Cerebellar cortex (tissue), 1 donor: ENCODE measurements at regions not wholly inside any gene's neighbourhood (a gene's known extent, or its start where the extent isn't known, plus 50 kb on each side); places are given as distances from the start of the nearest gene placed in this dataset.
A peak's percentile ranks its signal among the peaks of the same experiment; 100 is the strongest.
"Not testable (repeated sequence)": the region's sequence is repeated elsewhere in the genome, so short reads cannot be mapped to it uniquely, and the experiment has no call there.

Source experiments
- DNase-seq: peaks from one replicate; pipeline ENCODE4 v3.0.0-alpha.2; 2015; ENCODE audit warnings: low spot score

- no peak for DNase-seq
These were observed 137.9 kb upstream of the FAM241A start for GRCh38 chr4:112007391-112007790.

GRCh38 chr4:112015960-112016359, 129.3 kb upstream of the FAM241A start:
- DNase-seq: no peak

GRCh38 chr4:112023402-112023950, 121.8 kb upstream of the FAM241A start:
- no peak for DNase-seq

GRCh38 chr4:112026058-112026457, 119.2 kb upstream of the FAM241A start:
- no peak for DNase-seq

GRCh38 chr4:112029771-112030171, 115.5 kb upstream of the FAM241A start:
- no peak for DNase-seq

GRCh38 chr4:112031712-112032328, 113.4 kb upstream of the FAM241A start:
- DNase-seq: peak; percentile 37

DNA sequence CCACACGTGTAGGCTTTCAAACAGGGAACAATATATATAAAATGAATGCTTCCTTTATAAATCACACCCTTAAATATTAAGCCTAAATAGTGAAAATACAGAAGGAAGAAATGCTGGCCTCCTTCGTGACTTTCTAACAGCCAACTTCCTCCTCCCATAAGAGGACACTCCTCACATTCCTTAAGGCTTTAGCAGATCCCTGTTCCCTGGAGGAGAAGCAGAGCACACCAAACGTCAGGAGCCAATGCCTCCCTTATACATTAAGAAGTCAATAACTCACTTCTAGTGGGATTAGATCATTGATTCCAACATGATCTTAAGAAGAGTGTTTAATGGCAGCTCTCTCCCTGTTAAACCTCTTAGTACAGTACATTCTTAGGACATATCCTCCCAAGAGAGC, 108.4 kb upstream of the FAM241A start:
- DNase-seq: no peak

GRCh38 chr4:112038861-112039260, 106.4 kb upstream of the FAM241A start:
- DNase-seq: no peak

- not testable (repeated sequence) for DNase-seq
These were observed 96.1 kb upstream of the FAM241A start for GRCh38 chr4:112049119-112049518.

- DNase-seq: no peak
These were observed 91.4 kb upstream of the FAM241A start for GRCh38 chr4:112053825-112054350.

- no peak for DNase-seq
These were observed 90.2 kb upstream of the FAM241A start for GRCh38 chr4:112055100-112055499.

DNA sequence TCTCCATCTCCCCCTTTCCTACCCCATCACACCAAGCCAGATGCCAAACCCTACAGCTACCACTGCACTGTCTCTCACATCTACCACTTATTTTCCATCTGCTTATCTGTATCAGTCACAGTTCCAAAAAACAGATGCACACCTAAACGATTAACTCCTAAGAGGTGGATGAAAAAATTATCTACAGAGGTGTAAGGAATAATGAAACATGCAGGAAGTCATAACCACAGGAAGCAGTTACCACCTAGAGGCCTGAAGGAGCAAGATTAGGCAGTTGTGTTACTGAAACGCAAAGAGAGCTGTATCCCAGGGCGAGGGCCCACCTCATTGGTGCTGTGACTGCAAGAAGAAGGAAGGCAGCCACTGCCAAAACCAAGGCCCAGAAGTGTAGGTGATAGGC, 87.8 kb upstream of the FAM241A start:
- DNase-seq: no peak

- DNase-seq: no peak
These were observed 86.8 kb upstream of the FAM241A start for GRCh38 chr4:112058433-112058832.

- no peak for DNase-seq
These were observed 85.0 kb upstream of the FAM241A start for GRCh38 chr4:112060212-112060611.

- no peak for DNase-seq
These were observed 83.9 kb upstream of the FAM241A start for GRCh38 chr4:112061207-112061817.

- DNase-seq: no peak
These were observed 82.0 kb upstream of the FAM241A start for GRCh38 chr4:112063260-112063659.

GRCh38 chr4:112069110-112069509, 76.1 kb upstream of the FAM241A start:
- DNase-seq: no peak

- no peak for DNase-seq
These were observed 72.1 kb upstream of the FAM241A start for GRCh38 chr4:112073181-112073580.

DNA sequence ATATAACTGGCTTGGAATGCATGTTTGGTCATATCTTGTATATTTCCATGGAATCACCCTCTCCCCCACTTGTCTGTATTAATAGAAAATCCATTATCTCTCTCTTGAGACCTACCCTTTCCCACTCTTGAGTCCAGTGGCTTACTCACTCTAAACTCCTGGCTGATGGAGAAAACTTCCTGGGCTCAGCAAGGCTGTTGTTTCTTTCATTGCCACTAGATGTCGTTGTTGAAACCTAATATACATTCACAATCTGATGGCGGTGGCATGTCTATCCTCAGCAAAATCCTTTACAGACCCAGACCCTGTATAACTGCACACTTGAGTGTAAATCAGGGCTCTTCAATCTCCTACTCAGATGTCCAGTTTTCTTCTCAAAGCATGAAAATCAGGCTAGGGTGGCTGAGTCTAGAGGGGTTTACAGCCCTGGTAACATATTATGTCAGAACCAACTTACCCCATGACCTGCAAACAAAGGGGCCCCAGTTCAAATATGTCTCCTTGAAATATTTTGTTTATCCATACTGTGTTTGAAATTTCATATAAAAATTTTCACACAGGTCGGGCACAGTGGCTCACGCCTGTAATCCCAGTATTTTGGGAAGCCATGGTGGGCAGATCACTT, 70.0 kb upstream of the FAM241A start:
- DNase-seq: peak; percentile 49

GRCh38 chr4:112075906-112076305, 69.3 kb upstream of the FAM241A start:
- DNase-seq: no peak

DNA sequence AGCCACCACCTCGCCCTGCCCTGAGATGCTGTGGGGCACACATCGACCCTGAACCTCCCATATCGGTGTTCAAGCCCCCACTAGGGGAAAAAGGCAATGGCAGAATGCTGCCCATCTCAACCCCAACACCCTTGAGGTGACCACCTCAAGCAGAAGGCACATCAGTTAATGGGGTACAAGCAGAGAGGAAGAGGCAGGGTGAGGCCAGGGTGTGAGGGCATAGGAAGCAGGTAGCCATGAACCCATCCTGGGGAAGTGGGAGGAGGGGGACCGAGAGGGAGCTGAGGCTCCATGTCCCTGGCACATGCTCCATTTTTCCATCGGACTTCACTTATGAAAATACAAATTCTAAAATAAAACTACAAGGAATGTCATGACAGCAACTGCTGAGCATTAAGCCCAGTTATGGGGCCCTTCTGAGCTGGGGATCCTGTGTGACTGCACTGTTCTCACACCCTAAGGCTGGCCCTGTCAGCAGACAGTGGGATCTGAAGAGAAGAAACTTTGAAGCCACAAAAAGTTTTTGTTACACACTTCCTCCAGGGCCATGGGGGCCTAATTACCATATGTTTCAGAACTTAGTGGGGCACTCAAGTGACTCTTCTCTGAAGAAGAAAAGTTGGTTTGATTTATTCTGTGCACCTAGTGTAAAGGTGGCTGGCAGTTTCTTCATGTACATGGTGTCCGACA, 68.2 kb upstream of the FAM241A start:
- DNase-seq: no peak

GRCh38 chr4:112077743-112078142, 67.5 kb upstream of the FAM241A start:
- no peak for DNase-seq
